NOMO-1 (cell line): ENCODE measurements at regions not wholly inside any gene's neighbourhood (a gene's known extent, or its start where the extent isn't known, plus 50 kb on each side); places are given as distances from the start of the nearest gene placed in this dataset.
A peak's percentile ranks its signal among the peaks of the same experiment; 100 is the strongest.

Experiments used
- DNase-seq, 2 experiments: peaks; one replicate each; lab custom pipeline; 2025; ENCODE audit not compliant: unreplicated experiment in 2 of 2; lab: John Stamatoyannopoulos, UW

GRCh38 chr4:8760561-8760960 is 111.1 kb downstream of the HMX1 start:
- no peak for DNase-seq

DNA sequence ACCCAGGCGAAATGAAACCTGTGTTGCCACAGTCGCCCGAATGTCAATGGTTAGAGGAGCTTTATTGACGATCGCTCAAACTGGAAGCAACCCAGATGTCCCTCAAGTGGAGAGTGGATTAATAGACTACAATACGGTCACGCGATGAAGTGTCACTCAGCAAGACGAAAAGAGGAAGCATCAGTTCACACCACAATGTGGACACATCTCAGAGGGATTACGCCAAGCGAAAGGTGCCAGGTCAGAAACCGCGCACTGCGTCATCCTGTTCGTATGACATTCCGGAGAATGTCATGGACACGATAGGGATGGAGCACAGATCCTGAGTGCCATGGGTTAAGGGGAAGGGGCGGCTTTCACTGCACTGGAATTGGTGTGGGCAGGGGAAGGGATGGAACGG is 111.7 kb downstream of the HMX1 start:
- peak in 1 of 2 experiments; percentile 4 for DNase-seq

DNA sequence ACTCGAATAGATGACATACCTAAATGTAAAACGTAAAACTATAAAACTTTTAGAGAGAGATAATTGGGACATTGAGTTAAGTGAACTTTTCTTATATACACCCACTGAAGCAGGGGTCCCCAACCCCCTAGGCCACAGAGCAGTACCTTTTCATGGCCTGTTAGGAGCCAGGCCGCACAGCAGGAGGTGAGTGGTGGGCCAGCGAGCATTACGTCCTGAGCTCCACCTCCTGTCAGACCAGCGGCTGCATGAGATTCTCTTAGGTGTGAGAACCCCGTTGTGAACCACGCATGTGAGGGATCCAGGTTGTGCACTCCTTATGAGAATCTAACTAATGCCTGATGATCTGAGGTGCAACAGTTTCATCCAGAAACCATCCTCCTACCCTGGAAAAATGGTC is 114.8 kb downstream of the HMX1 start:
- DNase-seq = no peak

GRCh38 chr4:8754634-8755589 is 116.7 kb downstream of the HMX1 start:
- no peak for DNase-seq

GRCh38 chr4:8748236-8748575 is 123.4 kb downstream of the HMX1 start:
- DNase-seq = no peak

GRCh38 chr4:8747467-8748235 is 124.0 kb downstream of the HMX1 start:
- no peak for DNase-seq

DNA sequence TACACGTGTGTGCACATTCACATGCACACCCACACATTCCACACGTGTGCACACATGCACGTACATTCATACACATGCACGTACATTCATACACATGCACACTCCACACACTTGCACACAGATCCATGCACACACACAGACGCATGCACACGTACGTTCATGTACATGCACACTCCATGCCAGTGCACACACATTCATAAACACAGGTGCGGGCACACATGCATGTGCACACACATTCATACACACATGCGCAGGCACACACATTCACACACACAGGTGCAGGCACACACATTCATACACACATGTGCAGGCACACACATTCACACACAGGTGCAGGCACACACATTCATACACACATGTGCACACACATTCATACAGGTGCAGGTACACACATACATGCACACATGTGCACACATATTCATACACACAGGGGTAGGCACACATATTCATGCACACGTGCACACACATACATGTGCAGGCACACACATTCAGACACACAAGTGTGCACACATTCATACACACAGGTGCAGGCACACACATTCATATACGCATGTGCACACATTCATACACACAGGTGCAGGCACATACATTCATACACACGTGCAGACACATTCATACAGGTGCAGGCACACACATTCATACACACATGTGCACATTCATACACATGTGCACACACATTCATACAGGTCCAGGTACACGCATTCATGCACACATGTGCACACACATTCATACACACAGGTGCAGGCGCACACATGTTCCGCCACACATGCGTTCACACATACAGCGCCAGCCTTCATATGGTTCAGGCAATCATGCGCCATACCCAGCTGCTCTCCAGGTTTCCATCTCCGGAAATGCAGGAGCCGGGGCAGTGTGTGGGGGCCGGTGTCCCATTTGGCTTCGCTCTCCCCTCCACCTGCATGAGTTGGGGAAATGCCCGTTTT is 124.8 kb downstream of the HMX1 start:
- no peak for DNase-seq

- DNase-seq = no peak
Observed at GRCh38 chr4:8745826-8746225, 125.8 kb downstream of the HMX1 start.

DNA sequence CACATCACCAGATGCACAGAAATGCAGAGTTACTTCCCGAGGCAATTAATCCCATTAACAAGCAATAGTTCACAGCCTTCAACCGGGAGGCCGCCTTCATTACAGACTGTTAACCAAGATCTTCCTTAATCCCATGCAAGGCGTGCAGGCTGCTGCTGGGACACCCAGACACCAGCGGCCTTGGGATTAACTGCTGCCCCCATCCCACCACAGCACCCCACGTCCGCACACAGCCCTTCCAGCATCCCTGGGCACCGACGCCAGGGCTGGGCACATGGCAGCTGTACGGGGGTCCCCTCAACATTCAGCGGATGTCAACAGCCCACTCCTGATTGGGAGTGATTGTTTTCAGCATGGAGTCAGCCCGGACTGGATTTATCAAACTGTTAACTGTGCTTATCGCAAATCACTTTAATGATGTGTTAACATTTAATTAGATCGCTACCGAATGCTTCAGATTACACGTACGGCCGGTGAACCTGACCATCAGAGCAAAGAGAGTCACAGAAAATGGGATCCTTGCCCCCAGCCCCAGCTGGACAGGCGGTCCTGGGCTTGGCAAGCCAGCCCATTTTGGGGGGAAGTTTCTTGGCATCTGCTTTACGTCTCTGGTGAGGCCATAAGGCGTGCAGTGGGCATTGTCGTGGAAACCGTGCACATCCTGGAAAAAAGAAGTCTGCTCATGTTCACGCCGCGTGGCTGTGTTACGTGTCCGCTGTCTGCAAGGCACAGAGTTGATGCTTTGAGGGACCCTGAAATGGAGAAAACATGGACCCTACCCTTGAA is 126.4 kb downstream of the HMX1 start:
- no peak for DNase-seq

GRCh38 chr4:8744083-8744805 is 127.4 kb downstream of the HMX1 start:
- DNase-seq = no peak

DNA sequence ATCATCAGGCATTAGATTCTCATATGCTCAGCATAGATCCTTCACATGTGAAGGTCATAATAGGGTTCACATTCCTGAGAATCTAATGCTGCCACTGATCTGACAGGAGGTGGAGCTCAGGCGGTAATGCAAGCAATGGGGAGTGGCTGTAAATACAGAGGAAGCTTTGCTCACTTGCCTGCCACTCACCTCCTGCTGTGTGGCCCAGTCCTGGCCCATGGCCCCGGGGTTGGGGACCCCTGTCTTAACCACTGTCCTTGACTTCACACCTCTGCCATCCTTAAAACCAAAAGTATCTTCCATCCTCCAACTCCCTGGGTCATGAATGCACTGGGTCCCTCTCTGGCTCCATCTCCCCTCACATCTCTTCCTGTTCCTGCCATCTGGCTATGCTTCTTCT is 129.1 kb downstream of the HMX1 start:
- DNase-seq = no peak

DNA sequence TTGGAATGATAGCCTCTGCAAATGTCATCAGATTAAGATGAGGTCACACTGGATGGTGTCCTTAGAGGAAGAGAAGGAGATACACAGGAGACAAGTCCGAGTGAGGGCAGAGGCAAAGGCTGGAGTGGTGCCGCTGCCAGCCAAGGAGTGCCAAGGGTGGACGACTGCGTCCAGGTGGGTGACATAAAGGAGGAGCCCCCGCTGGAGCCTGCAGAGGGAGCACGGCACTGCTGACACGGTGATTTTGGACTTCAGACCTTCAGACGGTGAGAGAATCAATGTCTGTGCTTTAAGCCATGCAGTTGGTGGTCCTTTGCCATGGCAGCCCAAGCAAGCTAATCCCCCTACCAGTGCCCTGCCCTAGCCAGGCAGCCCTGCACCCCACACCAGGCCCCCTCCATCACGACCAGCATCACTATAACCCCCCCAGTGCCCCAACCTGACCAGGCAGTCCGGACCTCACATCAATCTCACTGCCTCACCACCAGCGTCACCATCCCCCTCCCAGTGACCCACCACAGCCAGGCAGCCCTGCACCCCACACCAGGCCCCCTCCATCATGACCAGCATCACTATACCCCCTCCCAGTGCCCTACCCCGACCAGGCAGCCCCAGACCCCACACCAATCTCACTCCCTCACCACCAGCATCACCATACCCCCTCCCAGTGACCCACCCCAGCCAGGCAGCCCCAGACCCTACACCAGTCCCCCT is 130.0 kb downstream of the HMX1 start:
- DNase-seq = no peak

- no peak for DNase-seq
Observed at GRCh38 chr4:8740666-8741395, 130.8 kb downstream of the HMX1 start.

DNA sequence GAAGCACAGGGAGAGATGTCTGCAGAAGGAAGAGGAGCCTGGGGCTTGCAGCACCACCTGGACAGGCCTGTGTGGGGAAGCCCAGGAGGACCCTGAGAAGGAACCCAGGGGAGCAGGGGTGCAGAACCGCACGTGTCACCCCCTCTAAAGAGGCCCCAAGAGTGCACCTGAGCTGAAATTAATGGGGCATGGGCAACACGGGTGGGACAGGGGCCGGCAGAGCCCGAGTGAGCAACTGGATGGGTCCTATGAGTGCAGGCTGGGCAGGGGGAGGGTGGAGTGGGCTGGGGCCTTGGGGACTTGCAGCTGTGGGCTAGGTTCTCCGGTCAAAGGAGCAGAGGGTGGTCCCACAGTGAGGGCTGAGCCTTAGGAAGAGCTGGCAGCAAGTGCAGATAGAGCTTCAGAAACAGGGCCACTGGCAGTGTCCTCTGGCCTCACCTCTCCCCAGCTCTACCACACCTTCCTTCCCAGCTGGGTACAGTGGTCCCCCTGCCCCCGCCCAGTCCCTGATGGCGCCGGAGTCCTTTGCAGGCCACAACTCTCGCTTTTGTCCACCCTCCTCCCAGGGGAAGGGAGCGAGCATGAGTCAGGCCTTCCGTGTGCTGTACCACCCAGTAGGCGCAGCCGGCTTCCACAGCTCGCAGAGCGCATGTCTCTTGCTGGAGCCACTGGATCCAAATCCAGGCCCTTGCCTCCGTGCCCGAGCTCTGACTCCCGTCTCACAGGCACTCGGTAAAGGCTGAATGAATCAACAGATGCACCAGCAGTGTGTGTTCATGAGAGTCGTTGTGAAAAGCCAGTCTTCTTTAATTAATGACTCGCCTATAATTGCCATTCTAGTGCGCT is 131.6 kb downstream of the HMX1 start:
- DNase-seq = no peak

DNA sequence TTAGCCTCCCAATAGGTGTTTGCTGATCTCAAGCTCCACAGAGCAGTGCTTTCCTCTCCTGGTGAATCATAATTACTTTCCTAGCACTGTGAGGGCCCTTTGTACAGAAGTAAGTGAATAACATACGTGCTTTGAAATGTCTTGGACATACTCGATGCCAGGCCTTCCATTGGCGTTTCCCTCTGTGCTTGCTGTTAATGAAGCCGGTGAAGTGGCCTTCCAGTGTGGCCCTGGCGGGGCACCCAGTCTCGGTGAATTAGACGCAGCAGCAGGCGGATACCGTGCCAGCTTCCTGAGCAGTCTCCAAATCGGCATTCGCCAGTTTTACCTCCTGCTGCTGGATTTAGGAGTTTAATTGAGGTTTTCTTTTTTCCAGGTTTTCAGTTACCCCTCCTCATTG is 132.3 kb downstream of the HMX1 start:
- DNase-seq = no peak

DNA sequence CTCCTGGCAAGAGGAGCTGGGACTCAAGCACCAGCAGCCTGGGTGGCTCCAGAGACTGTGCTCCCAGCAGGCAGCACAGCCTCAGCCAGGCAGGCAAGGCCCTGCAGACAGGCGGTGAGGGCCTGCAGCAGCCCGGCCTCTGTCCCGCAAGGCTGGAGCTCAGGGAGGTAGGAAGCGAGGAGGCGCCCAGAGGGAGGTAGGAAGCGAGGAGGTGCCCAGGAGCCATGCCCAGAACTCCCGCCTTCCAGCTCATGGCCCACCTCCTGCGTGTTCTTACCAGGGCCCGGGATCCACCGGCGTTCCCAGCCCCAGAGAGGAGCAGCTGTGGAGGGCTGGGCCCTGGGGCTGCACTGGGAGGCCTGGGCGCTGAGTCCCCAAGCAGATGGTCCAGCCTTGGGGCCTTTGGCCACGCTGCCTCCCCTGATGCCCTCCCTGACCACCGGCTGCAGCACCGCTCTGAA is 133.1 kb downstream of the HMX1 start:
- no peak for DNase-seq

DNA sequence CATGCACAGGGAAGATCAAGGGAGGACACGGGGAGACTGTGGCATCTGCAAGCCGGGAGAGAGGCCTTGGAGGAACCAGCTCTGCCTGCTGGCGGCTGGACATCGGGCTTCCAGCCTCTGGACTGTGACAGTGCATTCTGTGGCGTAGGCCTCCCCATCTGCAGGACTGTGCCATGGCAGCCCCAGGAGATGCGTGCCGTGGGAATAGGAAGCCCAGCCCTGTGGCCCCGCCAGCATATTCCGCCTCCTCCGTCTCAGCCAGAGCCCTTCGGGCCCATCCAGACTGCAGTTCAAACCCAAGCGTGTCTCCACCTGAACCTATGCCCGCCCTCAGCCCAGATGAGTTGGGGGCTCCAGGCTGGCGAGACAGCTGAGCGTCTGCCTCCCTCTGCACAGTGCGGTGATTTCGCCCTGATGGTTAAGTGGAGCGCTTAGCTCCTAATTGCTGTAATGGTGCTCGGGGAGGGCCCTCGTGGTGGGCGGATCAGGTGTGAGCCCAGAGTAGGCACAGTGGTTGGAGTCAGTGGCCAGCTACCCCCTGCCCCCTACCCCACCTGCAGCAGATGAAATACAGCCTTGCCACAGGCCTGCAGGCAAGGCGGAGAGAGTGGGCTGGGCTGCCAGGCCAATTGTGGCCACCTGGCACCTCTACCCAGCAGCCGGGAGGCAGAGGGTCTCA is 133.9 kb downstream of the HMX1 start:
- no peak for DNase-seq
